BLaER1 (cell line): ENCODE measurements at regions not wholly inside any gene's neighbourhood (a gene's known extent, or its start where the extent isn't known, plus 50 kb on each side); places are given as distances from the start of the nearest gene placed in this dataset.

Source experiments
- H3K27ac ChIP-seq: shearing (Covaris generic); formaldehyde crosslinking; 2 replicates; pipeline ENCODE4 v1.8.1; 2022
- H3K27me3 ChIP-seq: shearing (Covaris generic); formaldehyde crosslinking; 2 replicates; pipeline ENCODE4 v1.8.1; 2022
- H3K36me3 ChIP-seq: shearing (Covaris generic); formaldehyde crosslinking; 2 replicates; pipeline ENCODE4 v1.8.1; 2022
- H3K4me1 ChIP-seq: shearing (Covaris generic); formaldehyde crosslinking; 2 replicates; pipeline ENCODE4 v1.8.1; 2022
- H3K4me2 ChIP-seq: shearing (Covaris generic); formaldehyde crosslinking; 2 replicates; pipeline ENCODE4 v1.8.1; 2022
- H3K4me3 ChIP-seq: shearing (Covaris generic); formaldehyde crosslinking; 2 replicates; pipeline ENCODE4 v1.8.1; 2022
- H3K9ac ChIP-seq: shearing (Covaris generic); formaldehyde crosslinking; 2 replicates; pipeline ENCODE4 v1.8.1; 2022
- H3K9me3 ChIP-seq: shearing (Covaris generic); formaldehyde crosslinking; 2 replicates; pipeline ENCODE4 v1.8.1; 2022
- H4K20me1 ChIP-seq: shearing (Covaris generic); formaldehyde crosslinking; 2 replicates; pipeline ENCODE4 v1.8.1; 2022
- Cebpa-rat ChIP-seq: shearing (Covaris generic); IDR thresholded peaks from 2 replicates; pipeline ENCODE4 v1.8.1; 2022

DNA sequence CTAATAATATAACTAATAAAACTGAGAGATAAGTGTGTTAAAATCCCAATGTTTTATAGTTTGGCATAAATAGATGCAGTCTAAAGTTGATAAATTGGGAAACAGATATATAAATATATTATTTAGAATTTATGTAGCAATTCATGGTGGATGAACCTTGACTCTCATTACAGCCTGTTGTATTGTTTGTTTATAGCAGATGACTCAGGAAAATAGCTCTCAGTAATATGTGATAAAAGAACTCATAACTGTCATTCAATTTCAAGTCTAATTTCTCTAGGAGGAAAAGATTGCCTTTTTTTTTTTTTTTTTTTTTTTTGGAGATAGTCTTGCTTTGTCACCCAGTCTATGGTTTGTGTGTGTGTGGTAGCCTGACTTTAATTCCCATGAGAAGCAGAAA, 603.2 kb upstream of the PKN2 start:
- H3K4me2 ChIP-seq = no peak overlapping the region
- no peaks in the 10 kb centered on the region for H3K4me1 ChIP-seq
- no peak for TF ChIP-seq Cebpa-rat
- no peak overlapping the region for H3K9ac ChIP-seq
- H3K9me3 ChIP-seq = peaks cover 10% of the 10 kb centered on the region; the same call in 1 of the 2 replicates
- H3K4me3 ChIP-seq = no peak overlapping the region
- H3K27me3 ChIP-seq = no peaks in the 10 kb centered on the region
- H3K27ac ChIP-seq = no peak overlapping the region
- no peaks in the 10 kb centered on the region for H3K36me3 ChIP-seq
- H4K20me1 ChIP-seq = no peaks in the 10 kb centered on the region

DNA sequence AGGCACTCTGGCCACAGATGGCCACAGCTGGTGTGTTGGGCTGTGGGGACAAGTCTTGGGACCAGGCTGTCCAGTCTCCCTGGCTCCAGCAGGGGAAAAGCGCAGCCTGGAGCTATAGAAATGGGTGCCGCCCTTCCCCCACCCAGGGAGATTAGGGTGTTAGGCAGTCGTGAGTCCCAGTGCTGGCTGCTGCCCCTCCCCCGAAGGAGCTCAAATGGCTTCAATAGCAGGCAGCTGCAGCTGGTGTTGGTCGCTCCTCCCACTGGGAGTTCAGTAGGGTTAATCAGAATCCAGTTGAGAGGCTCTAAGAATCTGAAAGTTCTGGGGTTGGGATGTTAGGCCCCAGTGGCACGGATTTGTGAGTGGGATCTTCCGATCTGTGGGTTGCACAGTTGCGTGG, 595.6 kb upstream of the PKN2 start:
- no peak overlapping the region for H3K27ac ChIP-seq
- peaks cover 4% of the 10 kb centered on the region; the same call in 1 of the 2 replicates for H3K4me1 ChIP-seq
- H3K36me3 ChIP-seq = no peaks in the 10 kb centered on the region
- no peaks in the 10 kb centered on the region for H4K20me1 ChIP-seq
- H3K9ac ChIP-seq = no peak overlapping the region
- no peak for TF ChIP-seq Cebpa-rat
- H3K9me3 ChIP-seq = peaks cover 10% of the 10 kb centered on the region; the same call in 1 of the 2 replicates
- no peak overlapping the region for H3K4me3 ChIP-seq
- H3K27me3 ChIP-seq = no peaks in the 10 kb centered on the region
- no peak overlapping the region for H3K4me2 ChIP-seq

DNA sequence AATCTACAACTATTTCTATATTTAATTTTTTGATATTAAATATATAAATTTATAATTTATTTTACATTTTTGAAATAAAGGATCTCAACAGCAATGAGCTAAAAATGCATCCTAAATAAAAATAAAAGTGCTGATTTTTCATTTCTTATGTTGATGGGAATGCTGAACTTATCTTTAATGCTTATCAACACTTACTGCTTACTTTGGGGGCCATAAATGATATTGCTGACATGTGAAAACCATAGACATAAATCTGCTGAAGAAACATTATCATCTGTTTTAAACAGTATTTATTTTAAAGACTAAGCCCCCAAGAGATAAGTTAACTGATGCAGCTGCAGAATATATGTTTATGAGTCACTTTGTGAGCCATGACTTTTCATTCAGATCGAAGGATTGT, 594.1 kb upstream of the PKN2 start:
- Histone ChIP-seq H3K4me2 (no peak overlapping the region), H3K4me3 (no peak overlapping the region), H3K36me3 (no peaks in the 10 kb centered on the region), H3K27ac (no peak overlapping the region), H3K4me1 (peaks cover 4% of the 10 kb centered on the region; the same call in 1 of the 2 replicates), H3K27me3 (no peaks in the 10 kb centered on the region), H4K20me1 (no peaks in the 10 kb centered on the region), H3K9me3 (peaks cover under 1% of the 10 kb centered on the region; the same call in 1 of the 2 replicates), H3K9ac (no peak overlapping the region)
- no peak for TF ChIP-seq Cebpa-rat

DNA sequence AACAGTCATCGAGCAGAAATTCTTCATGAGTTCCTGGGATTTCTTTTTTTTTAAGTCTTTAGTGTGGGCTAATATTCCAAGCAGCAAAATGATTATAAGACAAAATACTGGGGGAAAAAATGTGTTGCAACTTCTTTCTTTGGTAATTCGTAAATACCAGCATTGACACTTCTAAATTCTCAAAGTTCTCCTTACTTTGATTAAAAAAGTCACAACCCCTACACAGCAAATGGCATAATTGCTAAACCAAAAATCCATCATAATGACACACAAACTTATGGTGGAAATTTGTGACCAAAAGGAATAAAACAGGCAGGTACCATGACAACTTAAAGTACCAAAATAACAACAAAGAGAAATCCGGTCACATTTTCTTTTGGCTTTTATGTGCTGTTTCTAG, 585.2 kb upstream of the PKN2 start:
- no peak for TF ChIP-seq Cebpa-rat
- Histone ChIP-seq H3K4me3 (no peak overlapping the region), H3K4me1 (no peaks in the 10 kb centered on the region), H3K9ac (no peak overlapping the region), H3K4me2 (no peak overlapping the region), H4K20me1 (no peaks in the 10 kb centered on the region), H3K27me3 (no peaks in the 10 kb centered on the region), H3K27ac (no peak overlapping the region), H3K36me3 (no peaks in the 10 kb centered on the region), H3K9me3 (no peaks in the 10 kb centered on the region)

DNA sequence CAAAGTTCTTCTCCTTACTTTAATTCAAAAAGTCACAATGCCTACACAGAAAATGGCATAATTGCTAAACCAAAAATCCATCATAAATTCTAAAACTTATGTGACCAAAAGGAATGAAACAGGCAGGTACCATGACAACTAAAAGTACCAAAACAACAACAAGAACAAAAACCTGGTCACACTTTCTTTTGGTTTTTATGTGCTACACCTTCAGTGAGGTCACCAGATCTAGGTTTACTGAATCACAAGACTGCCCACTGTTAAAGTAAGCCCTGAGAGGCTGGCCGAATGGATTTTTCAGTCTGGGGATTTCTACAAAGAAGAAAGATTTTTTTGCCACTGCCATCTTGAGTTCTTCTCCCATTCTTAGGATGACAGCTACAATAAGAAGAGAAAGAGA, 583.0 kb upstream of the PKN2 start:
- Histone ChIP-seq H4K20me1 (no peaks in the 10 kb centered on the region), H3K9me3 (no peaks in the 10 kb centered on the region), H3K4me3 (no peak overlapping the region), H3K4me2 (no peak overlapping the region), H3K9ac (no peak overlapping the region), H3K27ac (no peak overlapping the region), H3K4me1 (no peaks in the 10 kb centered on the region), H3K36me3 (no peaks in the 10 kb centered on the region), H3K27me3 (no peaks in the 10 kb centered on the region)
- no peak for TF ChIP-seq Cebpa-rat

DNA sequence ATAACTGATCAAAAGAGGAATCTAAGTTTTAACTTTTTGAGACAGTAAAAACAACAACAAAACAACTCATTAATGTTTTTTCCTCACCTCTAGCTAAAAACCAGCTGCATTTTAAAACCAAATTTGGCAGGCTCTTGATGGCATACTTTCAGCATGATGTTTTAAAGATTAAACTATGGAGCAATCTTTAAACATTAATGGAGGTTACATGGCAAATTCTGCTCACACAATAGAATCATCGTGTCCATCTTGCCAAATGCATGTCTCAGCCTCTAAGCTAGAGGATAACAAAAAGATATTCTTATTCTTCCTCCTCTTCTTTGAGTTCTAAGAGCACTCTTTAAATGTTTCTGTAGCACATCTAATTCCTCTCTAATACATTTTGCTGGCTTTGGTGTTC, 579.8 kb upstream of the PKN2 start:
- Histone ChIP-seq H3K4me3 (no peak overlapping the region), H4K20me1 (no peaks in the 10 kb centered on the region), H3K9ac (no peak overlapping the region), H3K4me2 (no peak overlapping the region), H3K9me3 (no peaks in the 10 kb centered on the region), H3K27ac (no peak overlapping the region), H3K4me1 (no peaks in the 10 kb centered on the region), H3K36me3 (no peaks in the 10 kb centered on the region), H3K27me3 (no peaks in the 10 kb centered on the region)
- TF ChIP-seq Cebpa-rat = no peak

DNA sequence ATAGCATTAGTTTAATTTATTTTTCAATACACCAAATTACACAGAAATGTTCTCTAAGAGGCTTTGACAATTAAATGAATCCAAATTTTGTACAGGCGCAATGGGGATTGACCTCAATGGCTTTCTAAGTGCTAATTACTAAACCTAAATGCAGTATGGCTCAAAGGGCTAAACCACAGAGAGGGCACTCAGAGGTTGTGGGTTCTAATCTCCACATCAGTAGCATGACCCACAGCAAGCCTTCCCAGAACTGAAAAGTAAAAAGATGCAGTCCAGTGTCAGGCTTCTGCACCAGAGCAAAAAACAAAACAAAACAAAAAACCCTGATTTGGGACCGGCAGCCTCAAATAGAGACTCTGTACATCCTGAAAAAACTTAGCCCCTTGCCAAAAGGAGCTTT, 579.2 kb upstream of the PKN2 start:
- Histone ChIP-seq H4K20me1 (no peaks in the 10 kb centered on the region), H3K27ac (no peak overlapping the region), H3K4me1 (no peaks in the 10 kb centered on the region), H3K9me3 (no peaks in the 10 kb centered on the region), H3K4me3 (no peak overlapping the region), H3K9ac (no peak overlapping the region), H3K36me3 (no peaks in the 10 kb centered on the region), H3K27me3 (no peaks in the 10 kb centered on the region), H3K4me2 (no peak overlapping the region)
- no peak for TF ChIP-seq Cebpa-rat

DNA sequence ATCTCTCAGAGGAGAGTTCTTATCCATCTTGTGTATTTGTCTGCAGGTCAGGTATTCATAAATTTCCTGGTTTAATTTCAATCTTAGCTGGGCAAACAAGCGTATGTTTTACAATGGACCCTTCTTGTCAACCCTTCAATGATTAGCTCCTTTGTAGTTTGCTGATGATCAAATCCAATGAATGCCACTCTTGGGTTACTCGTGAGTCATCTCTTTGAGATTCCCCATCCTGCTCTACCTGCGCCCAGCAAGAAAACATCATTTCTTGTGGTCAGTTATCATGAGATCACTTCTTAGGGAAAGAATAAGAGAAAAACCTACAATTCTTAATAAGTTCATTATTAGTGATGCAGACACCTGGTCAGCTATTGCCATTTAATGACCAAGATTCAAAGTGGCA, 572.3 kb upstream of the PKN2 start:
- Histone ChIP-seq H4K20me1 (no peaks in the 10 kb centered on the region), H3K9ac (no peak overlapping the region), H3K4me1 (no peaks in the 10 kb centered on the region), H3K4me2 (no peak overlapping the region), H3K27me3 (no peaks in the 10 kb centered on the region), H3K27ac (no peak overlapping the region), H3K9me3 (no peaks in the 10 kb centered on the region), H3K36me3 (no peaks in the 10 kb centered on the region), H3K4me3 (no peak overlapping the region)
- no peak for TF ChIP-seq Cebpa-rat

DNA sequence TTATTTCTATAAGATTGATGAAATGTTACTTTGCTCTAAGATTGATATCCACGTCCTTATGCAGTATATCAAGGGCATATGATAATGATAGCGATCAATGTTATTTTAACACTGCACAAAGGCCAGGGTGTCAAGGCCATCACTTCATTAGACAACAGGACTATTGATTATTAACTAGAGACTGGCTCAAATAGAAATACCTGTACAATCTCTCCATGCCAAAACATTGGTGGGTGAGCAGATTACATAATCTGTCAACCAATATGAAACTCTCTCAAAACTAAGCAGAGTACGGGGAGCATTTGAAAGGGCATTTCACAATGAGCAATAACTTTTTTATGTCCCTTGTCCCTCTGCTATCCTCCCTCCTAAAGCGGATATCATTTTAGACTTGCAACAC, 566.5 kb upstream of the PKN2 start:
- no peak overlapping the region for H3K4me2 ChIP-seq
- H3K9me3 ChIP-seq = no peaks in the 10 kb centered on the region
- H3K27me3 ChIP-seq = no peaks in the 10 kb centered on the region
- no peaks in the 10 kb centered on the region for H3K4me1 ChIP-seq
- H3K36me3 ChIP-seq = no peaks in the 10 kb centered on the region
- no peaks in the 10 kb centered on the region for H4K20me1 ChIP-seq
- no peak for TF ChIP-seq Cebpa-rat
- H3K4me3 ChIP-seq = no peak overlapping the region
- no peak overlapping the region for H3K9ac ChIP-seq
- no peak overlapping the region for H3K27ac ChIP-seq

DNA sequence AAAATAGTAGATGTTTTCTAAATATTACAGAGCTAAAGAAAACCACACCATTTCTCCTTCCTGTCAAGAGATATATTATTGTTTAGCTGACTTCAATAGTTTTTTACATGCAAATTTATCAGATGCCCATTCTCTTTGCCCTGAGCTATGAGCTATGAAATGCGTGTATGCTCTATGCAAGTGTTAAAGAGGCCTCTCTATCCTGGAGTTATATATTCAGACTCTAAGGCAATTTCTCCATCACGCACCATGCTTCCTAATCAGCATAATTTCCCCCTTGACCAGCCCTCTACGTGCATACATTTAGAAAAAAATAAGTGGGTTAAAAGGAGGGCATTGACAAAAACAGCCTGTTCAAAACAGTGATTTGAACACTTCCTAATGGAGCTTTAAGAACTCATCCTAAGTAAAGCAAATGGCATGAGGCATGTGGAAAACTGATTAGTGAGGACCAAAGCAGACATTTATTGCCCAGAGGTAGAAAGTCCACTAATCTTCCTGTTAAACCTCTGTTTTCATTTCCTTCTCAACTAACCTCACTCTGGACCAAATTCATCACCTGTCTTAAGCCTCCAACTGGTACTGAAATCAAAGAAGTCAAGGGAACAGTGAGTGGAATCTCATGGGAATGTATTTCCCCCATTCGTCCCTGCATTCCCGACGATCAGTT, 565.8 kb upstream of the PKN2 start:
- no peak overlapping the region for H3K4me2 ChIP-seq
- H3K27me3 ChIP-seq = no peaks in the 10 kb centered on the region
- H3K9ac ChIP-seq = no peak overlapping the region
- no peak overlapping the region for H3K4me3 ChIP-seq
- no peaks in the 10 kb centered on the region for H3K9me3 ChIP-seq
- H3K36me3 ChIP-seq = no peaks in the 10 kb centered on the region
- H3K4me1 ChIP-seq = no peaks in the 10 kb centered on the region
- H3K27ac ChIP-seq = no peak overlapping the region
- no peak for TF ChIP-seq Cebpa-rat
- no peaks in the 10 kb centered on the region for H4K20me1 ChIP-seq

DNA sequence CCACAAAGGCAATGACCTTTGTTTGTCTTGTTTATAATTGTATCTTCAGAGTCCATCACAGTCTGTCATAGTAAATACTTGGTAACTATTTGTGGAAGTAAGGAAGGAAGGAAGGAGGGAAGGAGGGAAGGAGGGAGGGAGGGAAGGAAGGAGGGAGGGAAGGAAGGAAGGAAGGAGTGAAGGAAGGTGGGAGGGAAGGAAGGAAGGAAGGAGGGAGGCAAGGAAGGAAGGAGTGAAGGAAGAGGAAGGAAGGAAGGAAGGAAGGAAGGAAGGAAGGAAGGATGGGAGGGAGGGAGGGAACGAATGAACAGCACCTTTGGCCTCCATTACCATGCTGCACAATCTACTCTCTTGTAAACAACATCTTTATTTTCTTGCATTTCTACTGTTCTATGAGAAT, 559.5 kb upstream of the PKN2 start:
- no peak overlapping the region for H3K4me3 ChIP-seq
- H3K27ac ChIP-seq = no peak overlapping the region
- H3K4me2 ChIP-seq = no peak overlapping the region
- TF ChIP-seq Cebpa-rat = no peak
- no peaks in the 10 kb centered on the region for H3K36me3 ChIP-seq
- no peaks in the 10 kb centered on the region for H3K9me3 ChIP-seq
- no peaks in the 10 kb centered on the region for H3K4me1 ChIP-seq
- H3K9ac ChIP-seq = no peak overlapping the region
- no peaks in the 10 kb centered on the region for H3K27me3 ChIP-seq
- no peaks in the 10 kb centered on the region for H4K20me1 ChIP-seq
